H9 (cell line): ENCODE measurements at regions not wholly inside any gene's neighbourhood (a gene's known extent, or its start where the extent isn't known, plus 50 kb on each side); places are given as distances from the start of the nearest gene placed in this dataset.

Source experiments
- DNase-seq: peaks from one replicate; pipeline ENCODE4 v3.0.0-alpha.2; 2017
- H2AFZ ChIP-seq: one replicate; pipeline ENCODE4 v1.6.1; 2013; ENCODE audit warnings: mild to moderate bottlenecking, low read length, control low read depth, moderate library complexity
- H2AK5ac ChIP-seq: 2 replicates; pipeline ENCODE4 v1.6.1; 2013; ENCODE audit warnings: low read length, control low read depth, mixed read lengths; ENCODE audit not compliant: insufficient read length
- H2BK120ac ChIP-seq: one replicate; pipeline ENCODE4 v1.6.1; 2013; ENCODE audit warnings: low read depth, mild to moderate bottlenecking, low read length, control low read depth, inconsistent platforms; ENCODE audit not compliant: poor library complexity, severe bottlenecking
- H2BK12ac ChIP-seq: 2 replicates; pipeline ENCODE4 v1.6.1; 2013; ENCODE audit warnings: low read length, control low read depth, mixed read lengths, low read depth; ENCODE audit not compliant: insufficient read length
- H2BK15ac ChIP-seq: 2 replicates; pipeline ENCODE4 v1.6.1; 2013; ENCODE audit warnings: low read depth, low read length, control low read depth
- H2BK20ac ChIP-seq: one replicate; pipeline ENCODE4 v1.6.1; 2013; ENCODE audit warnings: low read depth, mild to moderate bottlenecking, low read length, control low read depth, inconsistent platforms; ENCODE audit not compliant: poor library complexity, severe bottlenecking
- H2BK5ac ChIP-seq: 2 replicates; pipeline ENCODE4 v1.6.1; 2013; ENCODE audit warnings: low read length, control low read depth, mixed read lengths; ENCODE audit not compliant: insufficient read length
- H3K14ac ChIP-seq: 2 replicates; pipeline ENCODE4 v1.6.1; 2013; ENCODE audit warnings: low read length, control low read depth; ENCODE audit not compliant: insufficient read depth
- H3K18ac ChIP-seq: 2 replicates; pipeline ENCODE4 v1.6.1; 2013; ENCODE audit warnings: low read depth, mild to moderate bottlenecking, mixed read lengths, low read length, control low read depth; ENCODE audit not compliant: insufficient read length
- H3K23ac ChIP-seq: 2 replicates; pipeline ENCODE4 v1.6.1; 2013; ENCODE audit warnings: low read length, control low read depth, mixed read lengths, low read depth; ENCODE audit not compliant: insufficient read length
- H3K23me2 ChIP-seq: 2 replicates; pipeline ENCODE4 v1.6.1; 2013; ENCODE audit warnings: low read depth, mild to moderate bottlenecking, mixed read lengths, low read length, control low read depth; ENCODE audit not compliant: insufficient read length, poor library complexity, severe bottlenecking
- H3K27ac ChIP-seq: 2 replicates; pipeline ENCODE4 v1.5.1; 2013; ENCODE audit warnings: low read length, control low read depth, mixed read lengths, low read depth; ENCODE audit not compliant: insufficient read length
- H3K27me3 ChIP-seq: 2 replicates; pipeline ENCODE4 v1.6.1; 2013; ENCODE audit warnings: low read length, control low read depth, inconsistent platforms; ENCODE audit not compliant: insufficient read depth
- H3K4ac ChIP-seq: 2 replicates; pipeline ENCODE4 v1.6.1; 2013; ENCODE audit warnings: low read depth, mild to moderate bottlenecking, control low read depth, inconsistent platforms, low read length, moderate library complexity
- H3K4me1 ChIP-seq: 2 replicates; pipeline ENCODE4 v1.6.1; 2013; ENCODE audit warnings: low read length, control low read depth, inconsistent platforms; ENCODE audit not compliant: insufficient read depth
- H3K4me2 ChIP-seq: 2 replicates; pipeline ENCODE4 v1.6.1; 2013; ENCODE audit warnings: low read length, control low read depth, mixed read lengths; ENCODE audit not compliant: insufficient read length, insufficient read depth
- H3K56ac ChIP-seq: 2 replicates; pipeline ENCODE4 v1.6.1; 2013; ENCODE audit warnings: low read depth, mild to moderate bottlenecking, mixed read lengths, low read length, control low read depth; ENCODE audit not compliant: insufficient read length
- H3K79me1 ChIP-seq: 2 replicates; pipeline ENCODE4 v1.6.1; 2013; ENCODE audit warnings: low read depth, mild to moderate bottlenecking, moderate library complexity, low read length, control low read depth, inconsistent platforms; ENCODE audit not compliant: insufficient read depth, poor library complexity, severe bottlenecking
- H3K79me2 ChIP-seq: 2 replicates; pipeline ENCODE4 v1.6.1; 2013; ENCODE audit warnings: low read length, control low read depth, inconsistent platforms; ENCODE audit not compliant: insufficient read depth
- H3K9ac ChIP-seq: 2 replicates; pipeline ENCODE4 v1.6.1; 2013; ENCODE audit warnings: low read length, control low read depth, mixed read lengths; ENCODE audit not compliant: insufficient read length; ENCODE audit errors: extremely low read depth
- H3K9me3 ChIP-seq: one replicate; pipeline ENCODE4 v1.6.1; 2013; ENCODE audit warnings: low read depth, low read length, inconsistent platforms; ENCODE audit not compliant: control insufficient read depth
- H3T11ph ChIP-seq: one replicate; pipeline ENCODE4 v1.6.1; 2013; ENCODE audit warnings: mild to moderate bottlenecking, low read length, control low read depth, inconsistent platforms
- H4K20me1 ChIP-seq: one replicate; pipeline ENCODE4 v1.6.1; 2013; ENCODE audit not compliant: control insufficient read depth, insufficient read length, insufficient read depth
- H4K5ac ChIP-seq: 2 replicates; pipeline ENCODE4 v1.6.1; 2013; ENCODE audit warnings: low read depth, mild to moderate bottlenecking, mixed read lengths, low read length, control low read depth; ENCODE audit not compliant: insufficient read length
- H4K8ac ChIP-seq: replicated peaks from 2 replicates; pipeline ENCODE4 v1.6.1; 2013; ENCODE audit warnings: low read length, control low read depth, mixed read lengths, low read depth; ENCODE audit not compliant: insufficient read length
- H4K91ac ChIP-seq: 2 replicates; pipeline ENCODE4 v1.6.1; 2013; ENCODE audit warnings: low read depth, mild to moderate bottlenecking, moderate library complexity, mixed read lengths, low read length, control low read depth; ENCODE audit not compliant: insufficient read length
- H3K27ac Mint-ChIP-seq, 3 experiments: 2 replicates in 2 of 3; 3 replicates in 1 of 3; pipeline ENCODE4 v1.8.0; 2020 to 2021; ENCODE audit warnings: mixed read lengths in 3 of 3, mild to moderate bottlenecking in 1 of 3, moderate library complexity in 1 of 3
- H3K27me3 Mint-ChIP-seq: 2 replicates; pipeline ENCODE4 v1.8.0; 2021; ENCODE audit warnings: low read depth, mild to moderate bottlenecking, moderate library complexity, mixed read lengths
- H3K36me3 Mint-ChIP-seq, 3 experiments: 2 replicates in 2 of 3; 3 replicates in 1 of 3; pipeline ENCODE4 v1.8.0; 2020 to 2021; ENCODE audit warnings: low read depth in 3 of 3, mixed read lengths in 3 of 3; ENCODE audit not compliant: insufficient read depth in 1 of 3
- H3K4me1 Mint-ChIP-seq, 2 experiments: 2 replicates each; pipeline ENCODE4 v1.8.0; 2020; ENCODE audit warnings: mixed read lengths in 2 of 2
- H3K4me3 Mint-ChIP-seq, 2 experiments: 2 replicates in 1 of 2; 3 replicates in 1 of 2; pipeline ENCODE4 v1.8.0; 2020 to 2021; ENCODE audit warnings: mild to moderate bottlenecking in 2 of 2, mixed read lengths in 2 of 2, moderate library complexity in 1 of 2
- H3K9me3 Mint-ChIP-seq, 2 experiments: 2 replicates in 1 of 2; 3 replicates in 1 of 2; pipeline ENCODE4 v1.8.0; 2020; ENCODE audit warnings: mild to moderate bottlenecking in 2 of 2, mixed read lengths in 2 of 2, moderate library complexity in 1 of 2
- WGBS: extraction: QIAGEN DNeasy Blood & Tissue Kit; methylation state at CpG from one replicate; pipeline ENCODE4 v1.1.7; 2013; ENCODE audit warnings: missing lambda C conversion rate, low lambda C conversion rate, mixed read lengths; ENCODE audit not compliant: insufficient read length; ENCODE audit errors: extremely low coverage; 5-methylcytosine and 5-hydroxymethylcytosine counted together
- TF ChIP-seq, protein P1 (sequence below): fragments of 200-600 bp; sonication (generic); conservative IDR thresholded peaks from 3 replicates; pipeline ENCODE4 v1.8.0; 2021; ENCODE audit warnings: antibody characterized with exemption, mild to moderate bottlenecking

DNA sequence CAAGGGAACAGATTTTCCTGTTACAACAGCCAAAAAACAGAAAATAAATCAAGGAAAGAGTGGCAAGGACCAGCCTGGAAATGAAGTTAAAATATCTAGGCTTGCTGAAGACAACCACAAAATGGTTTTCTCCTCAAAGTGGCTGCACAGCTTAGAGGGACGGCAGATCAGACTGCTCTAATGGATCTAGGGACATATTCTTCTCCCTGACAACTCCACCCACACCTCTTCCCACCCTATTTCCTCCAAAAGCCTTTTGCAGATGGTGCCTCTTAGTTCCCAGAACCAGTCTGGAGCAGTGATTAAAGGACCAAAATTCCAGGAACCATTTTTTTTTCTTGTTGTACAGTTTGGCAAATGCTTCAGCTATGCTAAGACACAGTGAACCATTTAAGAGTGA, 220.2 kb upstream of the SIX2 start:
- no peak overlapping the region for H3K14ac ChIP-seq
- no peaks in the 10 kb centered on the region for H4K20me1 ChIP-seq
- no peaks in the 10 kb centered on the region for H3K4me1 ChIP-seq
- no peaks in the 10 kb centered on the region for H3K23me2 ChIP-seq
- Mint-ChIP-seq H3K4me1 (peaks cover 3% of the 10 kb centered on the region in 2 experiments; a peak in 2 of 4 replicates), H3K4me3 (no peak overlapping the region), H3K27me3 (no peaks in the 10 kb centered on the region), H3K36me3 (peaks cover 0 to 7% (median 6%) of the 10 kb centered on the region in 3 experiments; a peak in 2 of 7 replicates), H3K9me3 (peaks cover 0 to 7% of the 10 kb centered on the region in 2 experiments; a peak in 3 of 5 replicates), H3K27ac (no peak overlapping the region)
- H4K91ac ChIP-seq, result no peak overlapping the region
- no peak overlapping the region for H3K9ac ChIP-seq
- H3K4ac ChIP-seq, result no peak overlapping the region
- H3K4me2 ChIP-seq, result no peak overlapping the region
- no peak overlapping the region for H2AK5ac ChIP-seq
- TF ChIP-seq, protein P1, sequence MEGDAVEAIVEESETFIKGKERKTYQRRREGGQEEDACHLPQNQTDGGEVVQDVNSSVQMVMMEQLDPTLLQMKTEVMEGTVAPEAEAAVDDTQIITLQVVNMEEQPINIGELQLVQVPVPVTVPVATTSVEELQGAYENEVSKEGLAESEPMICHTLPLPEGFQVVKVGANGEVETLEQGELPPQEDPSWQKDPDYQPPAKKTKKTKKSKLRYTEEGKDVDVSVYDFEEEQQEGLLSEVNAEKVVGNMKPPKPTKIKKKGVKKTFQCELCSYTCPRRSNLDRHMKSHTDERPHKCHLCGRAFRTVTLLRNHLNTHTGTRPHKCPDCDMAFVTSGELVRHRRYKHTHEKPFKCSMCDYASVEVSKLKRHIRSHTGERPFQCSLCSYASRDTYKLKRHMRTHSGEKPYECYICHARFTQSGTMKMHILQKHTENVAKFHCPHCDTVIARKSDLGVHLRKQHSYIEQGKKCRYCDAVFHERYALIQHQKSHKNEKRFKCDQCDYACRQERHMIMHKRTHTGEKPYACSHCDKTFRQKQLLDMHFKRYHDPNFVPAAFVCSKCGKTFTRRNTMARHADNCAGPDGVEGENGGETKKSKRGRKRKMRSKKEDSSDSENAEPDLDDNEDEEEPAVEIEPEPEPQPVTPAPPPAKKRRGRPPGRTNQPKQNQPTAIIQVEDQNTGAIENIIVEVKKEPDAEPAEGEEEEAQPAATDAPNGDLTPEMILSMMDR, result no peak
- no peak overlapping the region for H4K5ac ChIP-seq
- no peak overlapping the region for H2BK5ac ChIP-seq
- no peak overlapping the region for H2BK12ac ChIP-seq
- no peak overlapping the region for H2BK20ac ChIP-seq
- no peak overlapping the region for H2BK120ac ChIP-seq
- no peak overlapping the region for H2AFZ ChIP-seq
- no peaks in the 10 kb centered on the region for H3K79me1 ChIP-seq
- no peak overlapping the region for H4K8ac ChIP-seq
- no peak for DNase-seq
- H2BK15ac ChIP-seq, result no peak overlapping the region
- no peaks in the 10 kb centered on the region for H3K79me2 ChIP-seq
- no CpG with 5 or more reads among the region's 1 CpG for WGBS
- no peaks in the 10 kb centered on the region for H3K27me3 ChIP-seq
- no peak overlapping the region for H3K56ac ChIP-seq
- H3K9me3 ChIP-seq, result no peaks in the 10 kb centered on the region
- no peak overlapping the region for H3K23ac ChIP-seq
- no peak overlapping the region for H3K18ac ChIP-seq
- H3T11ph ChIP-seq, result no peak overlapping the region
- no peak overlapping the region for H3K27ac ChIP-seq
